Testis (tissue), 2 donors: ENCODE measurements at regions not wholly inside any gene's neighbourhood (a gene's known extent, or its start where the extent isn't known, plus 50 kb on each side); places are given as distances from the start of the nearest gene placed in this dataset.

Experiments used
- DNase-seq: peaks from one replicate; pipeline ENCODE4 v3.0.0-alpha.2; 2019
- H3K27ac ChIP-seq, 2 donors: fragments of 200-600 bp; sonication (generic); one replicate each; pipeline ENCODE4 v1.5.1; 2019
- H3K27me3 ChIP-seq: fragments of 200-600 bp; sonication (generic); one replicate; pipeline ENCODE4 v1.5.1; 2019
- H3K36me3 ChIP-seq: fragments of 200-600 bp; sonication (generic); one replicate; pipeline ENCODE4 v1.5.1; 2017; ENCODE audit warnings: low read depth; ENCODE audit errors: missing control alignments
- H3K4me1 ChIP-seq: fragments of 200-600 bp; sonication (generic); one replicate; pipeline ENCODE4 v1.5.1; 2019
- H3K4me3 ChIP-seq, 2 donors: fragments of 200-600 bp; sonication (generic); one replicate each; pipeline ENCODE4 v1.5.1; 2017 to 2019
- H3K9me3 ChIP-seq: fragments of 200-600 bp; sonication (generic); one replicate; pipeline ENCODE4 v1.5.1; 2017
- POLR2A ChIP-seq: fragments of 450-650 bp; IDR thresholded peaks from one replicate; pipeline ENCODE4 v1.6.1; 2017; ENCODE audit warnings: antibody characterized with exemption, mild to moderate bottlenecking, moderate library complexity
- WGBS, 2 donors: methylation state at CpG; one replicate each; pipeline ENCODE4 v1.1.5; 2018; 5-methylcytosine and 5-hydroxymethylcytosine counted together
- intact Hi-C: fragments of 100-400 bp; cut with DNase I; formaldehyde crosslinking; loops from one replicate; pipeline ENCODE4 v1.15.1; 2023; ENCODE audit warnings: low total_unique reads
- TF ChIP-seq, protein P1 (sequence below), 3 experiments: fragments of 450-650 bp in 2 of 3; fragments of 200-600 bp in 1 of 3; sonication (generic) in 1 of 3; IDR thresholded peaks; one replicate each; pipeline ENCODE4 v1.5.1; 2016 to 2019; ENCODE audit warnings: antibody characterized with exemption in 3 of 3, mild to moderate bottlenecking in 2 of 3, moderate library complexity in 1 of 3

DNA sequence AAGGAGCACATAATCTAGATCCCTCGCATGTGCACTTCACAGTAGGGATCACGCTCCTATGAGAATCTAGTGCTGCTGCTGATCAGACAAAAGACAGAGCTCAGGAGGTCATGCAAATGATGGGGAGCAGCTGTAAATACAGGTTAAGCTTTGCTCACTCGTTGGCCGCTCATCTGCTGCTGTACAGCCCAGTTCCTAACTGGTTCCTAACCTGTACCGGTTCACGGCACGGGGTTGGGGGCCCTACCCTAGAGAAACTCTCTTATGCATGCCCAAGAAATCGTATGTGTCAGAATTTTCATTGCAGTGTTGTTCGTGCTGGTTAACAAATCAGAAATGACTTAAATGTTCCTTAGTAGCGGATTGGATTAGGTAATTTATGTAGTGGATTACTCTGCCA lies 116.1 kb downstream of the CDH26 start:
- no peak for DNase-seq
- H3K27me3 ChIP-seq, result no peaks in the 10 kb centered on the region
- TF ChIP-seq POLR2A, result no peak
- TF ChIP-seq, protein P1, sequence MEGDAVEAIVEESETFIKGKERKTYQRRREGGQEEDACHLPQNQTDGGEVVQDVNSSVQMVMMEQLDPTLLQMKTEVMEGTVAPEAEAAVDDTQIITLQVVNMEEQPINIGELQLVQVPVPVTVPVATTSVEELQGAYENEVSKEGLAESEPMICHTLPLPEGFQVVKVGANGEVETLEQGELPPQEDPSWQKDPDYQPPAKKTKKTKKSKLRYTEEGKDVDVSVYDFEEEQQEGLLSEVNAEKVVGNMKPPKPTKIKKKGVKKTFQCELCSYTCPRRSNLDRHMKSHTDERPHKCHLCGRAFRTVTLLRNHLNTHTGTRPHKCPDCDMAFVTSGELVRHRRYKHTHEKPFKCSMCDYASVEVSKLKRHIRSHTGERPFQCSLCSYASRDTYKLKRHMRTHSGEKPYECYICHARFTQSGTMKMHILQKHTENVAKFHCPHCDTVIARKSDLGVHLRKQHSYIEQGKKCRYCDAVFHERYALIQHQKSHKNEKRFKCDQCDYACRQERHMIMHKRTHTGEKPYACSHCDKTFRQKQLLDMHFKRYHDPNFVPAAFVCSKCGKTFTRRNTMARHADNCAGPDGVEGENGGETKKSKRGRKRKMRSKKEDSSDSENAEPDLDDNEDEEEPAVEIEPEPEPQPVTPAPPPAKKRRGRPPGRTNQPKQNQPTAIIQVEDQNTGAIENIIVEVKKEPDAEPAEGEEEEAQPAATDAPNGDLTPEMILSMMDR (IDR thresholded peaks at IDR 0.05), result no peak
- no peaks in the 10 kb centered on the region for H3K36me3 ChIP-seq
- no peak overlapping the region for H3K27ac ChIP-seq
- intact Hi-C loops, result no loop called here
- H3K4me1 ChIP-seq, result peaks cover 6% of the 10 kb centered on the region
- WGBS, 2 donors, result 88% methylated on average over 10 of the region's 10 CpGs
- no peaks in the 10 kb centered on the region for H3K9me3 ChIP-seq
- H3K4me3 ChIP-seq, result no peak overlapping the region

DNA sequence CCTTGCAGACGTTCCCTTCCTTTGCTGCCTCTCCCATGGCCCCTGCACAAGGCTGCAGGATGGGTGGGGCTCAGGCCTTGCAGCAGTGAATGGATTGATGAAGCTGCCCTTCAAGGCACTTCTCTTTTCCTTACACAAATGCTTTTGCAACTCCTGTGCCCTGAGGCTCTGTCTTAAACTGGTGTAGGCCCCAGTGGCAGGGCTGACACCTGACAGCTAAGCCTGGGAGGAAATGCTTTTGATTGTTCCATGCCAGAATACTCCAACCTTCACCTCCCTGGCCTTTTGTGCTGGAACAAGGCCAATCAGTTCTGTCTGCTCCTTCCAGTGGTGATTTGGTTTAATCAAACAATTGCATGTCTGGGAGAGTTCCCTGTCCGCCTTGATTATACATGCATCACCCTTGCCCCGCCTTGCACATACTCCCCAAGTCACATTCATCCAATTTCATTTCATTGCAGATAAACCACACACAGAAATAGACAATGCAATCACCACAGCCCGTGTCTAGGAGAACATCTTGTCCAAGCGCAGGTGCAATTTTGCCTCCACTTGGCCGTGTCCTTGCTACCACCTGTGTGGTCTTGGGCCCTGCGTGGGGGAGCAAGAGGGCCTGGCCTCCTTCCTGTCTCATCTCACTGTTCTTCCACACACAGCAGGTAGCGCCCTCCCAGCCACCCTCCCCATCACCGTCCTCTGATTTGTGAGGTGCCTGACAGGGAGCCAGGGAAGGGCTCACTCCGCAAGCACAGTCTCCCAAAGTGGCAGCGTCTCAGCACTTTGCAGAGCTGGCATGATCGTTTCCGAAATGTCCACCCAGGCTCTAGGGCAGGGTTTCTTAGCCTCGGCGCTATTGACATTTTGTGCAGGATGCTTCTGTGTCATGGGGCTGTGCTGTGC lies 120.4 kb downstream of the CDH26 start:
- WGBS, 2 donors, result 53 to 61% methylated on average over 12 to 15 of the region's 15 CpGs
- DNase-seq, result no peak
- no peak overlapping the region for H3K4me3 ChIP-seq
- no peak overlapping the region for H3K27ac ChIP-seq
- TF ChIP-seq POLR2A, result no peak
- TF ChIP-seq, protein P1 (IDR thresholded peaks at IDR 0.05), result no peak
- H3K4me1 ChIP-seq, result peaks cover 6% of the 10 kb centered on the region
- no peaks in the 10 kb centered on the region for H3K27me3 ChIP-seq
- intact Hi-C loops, result no loop called here
- no peaks in the 10 kb centered on the region for H3K9me3 ChIP-seq
- no peaks in the 10 kb centered on the region for H3K36me3 ChIP-seq

DNA sequence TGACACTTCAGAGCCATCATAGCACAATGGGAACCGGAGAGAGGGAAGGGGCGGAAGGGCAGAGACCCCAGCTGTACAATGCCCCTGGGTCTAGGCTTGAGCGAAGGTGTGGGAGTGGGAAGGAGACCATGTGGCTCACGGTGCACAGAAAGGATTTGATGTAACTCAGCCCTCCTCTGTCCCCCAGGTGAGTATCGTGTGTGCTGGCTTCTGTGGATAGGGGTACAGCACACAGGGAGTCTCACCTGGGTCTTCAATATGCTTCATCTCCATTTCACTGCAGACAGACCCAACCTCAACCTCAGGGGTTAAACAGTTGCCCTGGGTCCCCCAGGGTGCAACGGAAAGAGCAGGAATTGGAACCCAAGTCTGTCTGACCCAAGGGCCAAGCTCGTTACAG lies 122.2 kb downstream of the CDH26 start:
- TF ChIP-seq POLR2A, result no peak
- TF ChIP-seq, protein P1 (IDR thresholded peaks at IDR 0.05), result no peak
- Histone ChIP-seq H3K4me1 (peaks cover 6% of the 10 kb centered on the region), H3K9me3 (no peaks in the 10 kb centered on the region), H3K27me3 (no peaks in the 10 kb centered on the region), H3K27ac (no peak overlapping the region), H3K4me3 (no peak overlapping the region), H3K36me3 (no peaks in the 10 kb centered on the region)
- no peak for DNase-seq
- intact Hi-C loops, result no loop called here
- 84 to 91% methylated on average over 7 of the region's 7 CpGs for WGBS, 2 donors

DNA sequence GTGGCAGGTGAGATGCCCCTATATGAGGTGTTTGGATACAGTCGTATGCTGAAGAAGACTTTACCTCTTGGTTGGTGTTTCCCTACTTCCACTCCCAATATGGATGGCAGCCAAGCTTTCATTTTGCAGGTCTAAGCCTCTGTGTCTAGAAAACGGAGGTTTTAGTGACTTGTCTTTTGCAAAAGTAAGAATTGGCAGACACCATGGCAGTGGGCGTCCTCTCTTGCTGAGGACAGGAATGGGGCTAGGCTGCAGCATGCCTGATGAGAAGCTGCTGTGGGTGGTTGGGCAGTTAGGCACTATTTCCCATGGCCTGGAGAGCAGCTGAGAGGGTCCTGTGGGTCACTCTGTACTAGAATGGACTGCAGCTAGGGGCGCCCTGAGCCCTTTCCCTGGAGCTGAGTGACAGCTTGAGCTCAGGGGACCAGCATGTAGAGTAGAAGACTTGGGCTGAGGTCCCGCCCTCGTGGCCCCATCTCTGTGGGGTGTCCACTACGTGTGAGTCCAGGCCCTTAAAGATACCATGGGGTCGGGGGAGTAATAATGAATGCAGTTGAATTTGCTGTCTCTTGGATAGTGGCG lies 127.4 kb downstream of the CDH26 start:
- DNase-seq, result no peak
- Histone ChIP-seq H3K27me3 (no peaks in the 10 kb centered on the region), H3K4me1 (no peaks in the 10 kb centered on the region), H3K27ac (no peak overlapping the region), H3K9me3 (no peaks in the 10 kb centered on the region), H3K4me3 (no peak overlapping the region), H3K36me3 (no peaks in the 10 kb centered on the region)
- WGBS, 2 donors, result 63 to 73% methylated on average over 9 of the region's 9 CpGs
- TF ChIP-seq POLR2A, result no peak
- TF ChIP-seq, protein P1 (IDR thresholded peaks at IDR 0.05), result no peak
- intact Hi-C loops, result no loop called here
